OCI-LY1 (cell line): ENCODE measurements at regions not wholly inside any gene's neighbourhood (a gene's known extent, or its start where the extent isn't known, plus 50 kb on each side); places are given as distances from the start of the nearest gene placed in this dataset.

Experiments used
- H2AFZ ChIP-seq: fragments of 200-600 bp; sonication (generic), shearing (Covaris generic); 2 replicates; pipeline ENCODE4 v1.6.0; 2014; ENCODE audit warnings: antibody characterized with exemption, mild to moderate bottlenecking, low read length
- H3F3A ChIP-seq: fragments of 200-600 bp; sonication (generic), shearing (Covaris generic); 2 replicates; pipeline ENCODE4 v1.6.0; 2014; ENCODE audit warnings: mild to moderate bottlenecking, antibody characterized with exemption, low read length, moderate library complexity; ENCODE audit not compliant: insufficient read depth
- H3K27ac ChIP-seq: fragments of 200-600 bp; sonication (generic); 2 replicates; pipeline ENCODE4 v1.5.1; 2014; ENCODE audit warnings: low read length, mixed run types, mild to moderate bottlenecking, low read depth; ENCODE audit not compliant: poor library complexity, severe bottlenecking
- H3K27me3 ChIP-seq: fragments of 200-600 bp; sonication (generic); 2 replicates; pipeline ENCODE4 v1.6.0; 2014; ENCODE audit warnings: antibody characterized with exemption, mild to moderate bottlenecking, low read length, moderate library complexity; ENCODE audit not compliant: insufficient read depth
- H3K36me3 ChIP-seq: fragments of 200-600 bp; sonication (generic); 2 replicates; pipeline ENCODE4 v1.6.1; 2014; ENCODE audit warnings: mild to moderate bottlenecking, antibody characterized with exemption, low read length, moderate library complexity, mixed read lengths; ENCODE audit not compliant: insufficient read depth
- H3K4me1 ChIP-seq: fragments of 200-600 bp; sonication (generic); 2 replicates; pipeline ENCODE4 v1.5.1; 2014; ENCODE audit warnings: mild to moderate bottlenecking, low read length, moderate library complexity; ENCODE audit not compliant: insufficient read depth, severe bottlenecking
- H3K4me2 ChIP-seq: fragments of 200-600 bp; sonication (generic), shearing (Covaris generic); 2 replicates; pipeline ENCODE4 v1.6.1; 2014; ENCODE audit warnings: low read length
- H3K4me3 ChIP-seq: fragments of 200-600 bp; sonication (generic); 2 replicates; pipeline ENCODE4 v1.5.1; 2014; ENCODE audit warnings: low read length, low read depth, mild to moderate bottlenecking, mixed read lengths; ENCODE audit not compliant: poor library complexity, severe bottlenecking
- H3K79me2 ChIP-seq: fragments of 200-600 bp; shearing (Covaris generic); 2 replicates; pipeline ENCODE4 v1.6.1; 2016; ENCODE audit warnings: mixed run types, low read length, mixed read lengths; ENCODE audit not compliant: insufficient read depth
- H3K9ac ChIP-seq: fragments of 200-600 bp; sonication (generic), shearing (Covaris generic); 2 replicates; pipeline ENCODE4 v1.6.1; 2014; ENCODE audit warnings: mild to moderate bottlenecking, low read length, mixed read lengths
- H3K9me2 ChIP-seq: fragments of 200-600 bp; sonication (generic), shearing (Covaris generic); 2 replicates; pipeline ENCODE4 v1.6.1; 2014; ENCODE audit warnings: low read depth, mild to moderate bottlenecking, low read length, mixed read lengths
- H3K9me3 ChIP-seq: fragments of 200-600 bp; shearing (Covaris generic); 2 replicates; pipeline ENCODE4 v1.6.1; 2014; ENCODE audit warnings: low read length, mixed read lengths
- H4K20me1 ChIP-seq: fragments of 200-600 bp; sonication (generic), shearing (Covaris generic); 2 replicates; pipeline ENCODE4 v1.6.0; 2016; ENCODE audit warnings: mild to moderate bottlenecking, low read length; ENCODE audit not compliant: insufficient read depth
- EZH2 ChIP-seq: fragments of 200-600 bp; sonication (generic), shearing (Covaris generic); IDR thresholded peaks from 2 replicates; pipeline ENCODE4 v1.8.0; 2017; ENCODE audit warnings: borderline replicate concordance, mixed run types, mild to moderate bottlenecking, antibody characterized with exemption, low read length, moderate library complexity, mixed read lengths
- TF ChIP-seq, protein P1 (sequence below): fragments of 200-600 bp; sonication (generic), shearing (Covaris generic); IDR thresholded peaks from 2 replicates; pipeline ENCODE4 v1.5.1; 2017; ENCODE audit warnings: mild to moderate bottlenecking, antibody characterized with exemption, low read length, moderate library complexity, mixed read lengths

DNA sequence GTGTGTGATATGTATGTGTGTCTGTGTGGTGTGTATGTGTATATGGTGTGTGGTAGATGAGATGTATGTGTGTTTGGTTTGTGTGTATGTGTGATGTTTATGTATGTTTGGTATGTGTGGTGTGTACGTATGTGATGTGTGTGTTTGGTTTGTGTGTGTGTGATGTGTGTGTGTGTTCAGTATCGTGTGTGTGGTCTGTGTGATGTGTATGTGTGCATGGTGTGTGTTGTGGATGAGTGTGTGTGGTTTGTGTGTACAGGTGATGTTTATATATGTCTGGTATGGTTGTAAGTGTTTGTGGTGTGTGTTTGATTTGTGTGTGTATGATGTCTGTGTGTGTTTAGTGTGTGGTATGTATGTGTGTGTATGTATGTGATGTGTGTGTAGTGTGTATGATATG is 199.4 kb downstream of the SUDS3 start:
- Histone ChIP-seq H4K20me1 (no peaks in the 10 kb centered on the region), H3F3A (no peaks in the 10 kb centered on the region), H3K79me2 (no peaks in the 10 kb centered on the region), H2AFZ (no peak overlapping the region), H3K4me3 (no peak overlapping the region), H3K27me3 (no peaks in the 10 kb centered on the region; the same call in 1 of the 2 replicates), H3K9me3 (no peaks in the 10 kb centered on the region), H3K4me1 (no peaks in the 10 kb centered on the region), H3K9ac (no peak overlapping the region), H3K9me2 (no peaks in the 10 kb centered on the region), H3K36me3 (no peaks in the 10 kb centered on the region), H3K4me2 (no peak overlapping the region), H3K27ac (no peak overlapping the region)
- TF ChIP-seq, protein P1, sequence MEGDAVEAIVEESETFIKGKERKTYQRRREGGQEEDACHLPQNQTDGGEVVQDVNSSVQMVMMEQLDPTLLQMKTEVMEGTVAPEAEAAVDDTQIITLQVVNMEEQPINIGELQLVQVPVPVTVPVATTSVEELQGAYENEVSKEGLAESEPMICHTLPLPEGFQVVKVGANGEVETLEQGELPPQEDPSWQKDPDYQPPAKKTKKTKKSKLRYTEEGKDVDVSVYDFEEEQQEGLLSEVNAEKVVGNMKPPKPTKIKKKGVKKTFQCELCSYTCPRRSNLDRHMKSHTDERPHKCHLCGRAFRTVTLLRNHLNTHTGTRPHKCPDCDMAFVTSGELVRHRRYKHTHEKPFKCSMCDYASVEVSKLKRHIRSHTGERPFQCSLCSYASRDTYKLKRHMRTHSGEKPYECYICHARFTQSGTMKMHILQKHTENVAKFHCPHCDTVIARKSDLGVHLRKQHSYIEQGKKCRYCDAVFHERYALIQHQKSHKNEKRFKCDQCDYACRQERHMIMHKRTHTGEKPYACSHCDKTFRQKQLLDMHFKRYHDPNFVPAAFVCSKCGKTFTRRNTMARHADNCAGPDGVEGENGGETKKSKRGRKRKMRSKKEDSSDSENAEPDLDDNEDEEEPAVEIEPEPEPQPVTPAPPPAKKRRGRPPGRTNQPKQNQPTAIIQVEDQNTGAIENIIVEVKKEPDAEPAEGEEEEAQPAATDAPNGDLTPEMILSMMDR = no peak
- no peak for TF ChIP-seq EZH2

DNA sequence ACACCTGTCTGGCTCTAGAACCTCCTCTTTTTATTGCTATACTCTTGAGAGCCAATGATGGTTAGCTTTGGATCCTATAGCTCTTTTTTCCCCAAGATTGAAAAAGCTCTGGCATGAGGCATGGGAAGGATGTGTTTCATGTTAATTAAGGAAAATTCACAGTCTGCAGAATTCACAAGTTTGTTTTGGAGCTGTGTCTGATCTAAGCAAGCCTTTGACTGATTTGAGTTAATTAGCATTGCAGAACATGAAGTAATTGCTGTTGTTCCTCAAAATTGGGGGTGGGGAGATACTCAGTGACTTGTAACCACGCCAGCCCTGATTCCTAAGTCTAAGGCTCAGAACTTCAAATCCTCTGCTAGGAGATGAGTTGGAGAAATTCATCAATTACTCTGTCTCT is 205.0 kb downstream of the SUDS3 start:
- no peak overlapping the region for H3K9ac ChIP-seq
- no peak overlapping the region for H3K4me2 ChIP-seq
- no peaks in the 10 kb centered on the region for H3K9me3 ChIP-seq
- H4K20me1 ChIP-seq = no peaks in the 10 kb centered on the region
- H3K4me3 ChIP-seq = no peak overlapping the region
- no peaks in the 10 kb centered on the region for H3K36me3 ChIP-seq
- TF ChIP-seq, protein P1 = no peak
- no peaks in the 10 kb centered on the region for H3K27me3 ChIP-seq
- H3K4me1 ChIP-seq = no peaks in the 10 kb centered on the region
- no peaks in the 10 kb centered on the region for H3F3A ChIP-seq
- no peak overlapping the region for H3K27ac ChIP-seq
- no peaks in the 10 kb centered on the region for H3K79me2 ChIP-seq
- no peak overlapping the region for H2AFZ ChIP-seq
- no peaks in the 10 kb centered on the region for H3K9me2 ChIP-seq

DNA sequence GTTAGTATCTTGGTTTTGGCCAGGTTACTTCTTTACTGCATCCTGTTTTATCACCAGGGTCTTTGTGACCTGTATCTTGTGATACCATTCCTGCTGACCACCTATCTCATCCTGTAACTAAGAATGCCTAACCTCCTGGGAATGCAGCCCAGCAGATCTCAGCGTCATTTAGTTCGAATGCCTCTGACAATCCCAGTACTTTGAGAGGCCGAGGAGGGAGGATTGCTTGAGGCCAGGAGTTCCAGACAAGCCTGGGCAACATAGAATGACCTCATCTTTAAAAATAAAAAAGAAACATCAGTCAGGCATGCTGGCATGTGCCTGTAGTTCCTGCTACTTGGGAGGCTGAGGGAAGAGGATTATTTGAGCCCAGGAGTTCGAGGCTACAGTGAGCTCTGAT is 206.5 kb downstream of the SUDS3 start:
- no peak overlapping the region for H3K27ac ChIP-seq
- no peak overlapping the region for H2AFZ ChIP-seq
- no peaks in the 10 kb centered on the region for H3K4me1 ChIP-seq
- H3K4me2 ChIP-seq = no peak overlapping the region
- no peaks in the 10 kb centered on the region for H3K9me3 ChIP-seq
- no peaks in the 10 kb centered on the region for H3K36me3 ChIP-seq
- TF ChIP-seq, protein P1 = no peak
- no peak for TF ChIP-seq EZH2
- H3K9ac ChIP-seq = no peak overlapping the region
- H3K4me3 ChIP-seq = no peak overlapping the region
- H3F3A ChIP-seq = no peaks in the 10 kb centered on the region
- H4K20me1 ChIP-seq = no peaks in the 10 kb centered on the region
- no peaks in the 10 kb centered on the region for H3K27me3 ChIP-seq
- no peaks in the 10 kb centered on the region for H3K9me2 ChIP-seq
- H3K79me2 ChIP-seq = no peaks in the 10 kb centered on the region
